GM19023 (cell line): ENCODE measurements at regions not wholly inside any gene's neighbourhood (a gene's known extent, or its start where the extent isn't known, plus 50 kb on each side); places are given as distances from the start of the nearest gene placed in this dataset.
"Not testable (repeated sequence)": the region's sequence is repeated elsewhere in the genome, so short reads cannot be mapped to it uniquely, and the experiment has no call there.

Experiments
- ATAC-seq: cut with Tn5 transposase; IDR thresholded peaks from one replicate; pipeline ENCODE4 v1.9.1; 2021; ENCODE audit warnings: mild to moderate bottlenecking, moderate library complexity; ENCODE audit not compliant: unreplicated experiment

DNA sequence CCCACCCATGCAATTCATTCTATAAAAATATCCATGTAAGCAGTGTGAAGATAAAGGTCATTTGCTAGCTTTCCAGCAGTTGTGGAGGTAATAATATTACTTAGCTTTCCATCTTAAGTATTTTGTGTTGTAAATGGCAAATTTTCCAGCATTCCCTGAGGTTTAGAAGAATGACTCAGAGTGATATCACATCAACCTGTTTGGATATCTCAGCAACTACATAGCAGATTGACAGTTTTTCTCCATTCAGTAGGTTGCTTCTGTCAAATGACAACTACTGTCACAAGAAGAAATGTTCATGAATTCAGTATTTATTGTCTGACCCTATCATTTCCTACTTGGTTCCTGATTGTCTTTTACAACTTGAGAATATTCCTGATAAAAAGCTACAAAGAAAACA is 434.9 kb upstream of the GALNTL6 start:
- ATAC-seq: no peak

DNA sequence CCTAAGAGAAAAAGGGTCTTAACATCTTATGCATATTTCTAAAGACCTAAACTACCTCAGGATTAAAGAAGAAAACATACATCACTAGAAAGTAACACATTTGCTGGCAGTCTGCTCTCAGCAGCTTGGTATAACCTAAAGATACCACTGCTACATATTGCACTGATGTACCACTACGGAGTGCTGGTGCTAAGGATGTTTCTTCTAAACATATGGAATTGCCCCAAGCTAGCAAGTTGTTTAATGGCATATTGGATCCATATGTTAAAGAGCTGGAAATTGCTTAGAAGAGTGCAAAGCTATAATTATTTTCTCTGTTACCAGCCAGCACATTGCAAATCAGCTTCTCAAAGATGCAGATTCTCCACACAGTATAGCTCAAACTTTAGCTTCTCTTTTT is 436.5 kb upstream of the GALNTL6 start:
- no peak for ATAC-seq

DNA sequence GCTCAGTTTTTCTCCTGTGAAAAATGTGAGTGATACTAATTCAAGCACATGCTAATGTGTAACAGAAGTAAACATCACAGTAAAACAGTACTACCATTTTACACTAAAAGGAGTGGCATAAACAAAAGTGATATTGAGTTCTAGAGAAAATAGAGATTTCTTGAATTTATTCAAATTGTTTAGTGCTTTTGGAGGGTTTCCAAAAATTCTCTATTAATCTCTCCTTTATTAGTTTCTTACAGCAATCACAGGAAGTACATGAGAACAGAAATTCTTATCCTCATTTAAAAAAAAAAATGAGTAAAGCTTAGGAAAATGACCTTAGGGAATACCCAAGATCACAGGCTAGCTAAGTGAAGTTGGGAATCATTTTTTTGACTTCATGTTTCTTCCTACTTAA is 459.7 kb upstream of the GALNTL6 start:
- no peak for ATAC-seq

GRCh38 chr4:171348090-171348489 is 465.1 kb upstream of the GALNTL6 start:
- ATAC-seq: no peak

- no peak for ATAC-seq
Measured at GRCh38 chr4:171342646-171343045, 470.6 kb upstream of the GALNTL6 start.

DNA sequence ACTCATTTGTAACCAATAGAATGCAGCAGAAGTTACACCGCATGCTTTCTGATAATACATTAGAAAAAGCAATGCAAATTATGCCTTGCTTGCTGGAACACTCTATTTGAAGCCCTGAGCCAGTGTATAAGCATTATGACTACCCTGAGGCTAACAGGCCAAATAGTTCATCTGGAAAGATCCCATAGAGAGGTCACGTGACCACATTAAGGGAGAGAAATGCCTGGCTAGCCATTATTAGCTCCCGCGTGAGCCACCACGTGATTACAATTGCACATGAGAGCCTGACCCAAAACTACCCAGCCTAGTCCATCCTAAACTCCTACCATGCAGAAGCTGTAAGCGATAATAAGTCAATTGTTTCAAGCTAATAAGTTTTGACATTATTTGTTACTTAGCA is 472.9 kb upstream of the GALNTL6 start:
- no peak for ATAC-seq

DNA sequence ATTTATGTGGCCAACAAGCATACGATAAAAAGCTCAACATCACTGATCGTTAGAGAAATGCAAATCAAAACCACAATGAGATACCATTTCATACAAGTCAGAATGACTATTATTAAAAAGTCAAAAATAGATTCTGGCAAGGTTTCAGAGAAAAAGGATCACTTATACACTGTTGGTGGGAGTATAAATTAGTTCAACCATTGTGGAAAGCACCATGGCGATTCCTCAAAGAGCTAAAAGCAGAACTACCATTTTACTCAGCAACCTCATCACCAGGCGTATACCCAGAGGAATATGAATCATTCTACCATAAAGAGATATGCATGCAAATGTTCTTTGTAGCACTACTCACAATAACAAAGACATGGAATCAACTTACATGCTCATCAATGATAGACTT is 478.7 kb upstream of the GALNTL6 start:
- no peak for ATAC-seq

DNA sequence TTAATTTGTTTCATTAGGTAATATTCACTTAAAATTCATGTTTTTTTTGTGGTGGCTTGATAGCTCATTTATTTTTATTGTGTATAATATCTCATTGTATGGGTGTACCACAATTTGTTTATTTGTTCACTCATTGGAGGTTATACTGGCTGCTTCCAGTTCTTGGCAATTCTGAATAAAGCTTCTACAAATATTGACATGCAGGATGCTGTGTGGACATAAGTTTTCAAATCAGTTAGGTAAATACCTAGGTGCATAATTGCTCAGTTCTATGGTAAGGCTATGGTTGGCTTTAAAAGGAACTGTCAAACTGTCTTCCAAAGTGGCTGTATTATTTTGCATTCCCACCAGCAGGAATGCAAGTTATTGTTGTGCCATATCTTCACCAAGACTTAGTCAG is 504.5 kb upstream of the GALNTL6 start:
- ATAC-seq: no peak

GRCh38 chr4:171298048-171298718 is 515.0 kb upstream of the GALNTL6 start:
- not testable (repeated sequence) for ATAC-seq

GRCh38 chr4:171288816-171289432 is 524.3 kb upstream of the GALNTL6 start:
- no peak for ATAC-seq

DNA sequence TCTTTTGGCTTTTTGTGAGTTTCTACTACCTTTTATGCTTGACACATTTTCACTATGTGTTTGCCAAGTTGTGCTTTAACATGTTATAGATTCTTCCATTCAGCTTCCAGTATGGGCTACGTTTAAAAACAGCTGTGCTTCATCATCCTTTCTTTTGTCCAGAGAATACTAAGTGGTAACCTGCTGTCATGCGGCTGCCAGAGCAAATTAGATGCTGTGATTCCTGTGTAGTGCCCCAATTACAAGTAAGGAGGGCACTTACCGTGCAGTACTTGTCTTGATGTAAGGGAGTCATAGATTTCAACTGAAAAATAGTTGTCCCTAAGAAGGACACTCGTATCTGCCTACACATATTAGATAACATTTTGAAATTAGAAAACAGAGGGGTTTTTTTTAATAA is 531.8 kb upstream of the GALNTL6 start:
- no peak for ATAC-seq

DNA sequence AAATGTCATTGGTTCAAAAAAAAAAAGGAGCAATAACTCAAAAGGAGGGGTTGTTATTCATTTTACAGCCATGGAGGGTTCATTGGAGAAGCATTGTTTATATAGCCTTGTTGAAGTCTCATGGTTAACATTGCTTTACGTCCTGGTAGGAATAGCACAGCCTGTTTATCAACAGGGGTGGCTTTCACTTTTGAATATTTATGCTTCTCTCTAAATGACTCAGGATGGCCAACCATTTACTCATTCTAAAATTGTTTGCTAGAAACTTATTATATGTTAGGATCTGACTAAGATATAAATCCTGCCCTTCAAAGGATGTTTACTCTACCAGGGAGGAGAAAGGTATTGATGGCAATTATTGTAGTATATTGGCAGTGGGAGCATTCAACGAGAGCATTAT is 534.1 kb upstream of the GALNTL6 start:
- ATAC-seq: no peak

GRCh38 chr4:171266671-171267070 is 546.5 kb upstream of the GALNTL6 start:
- no peak for ATAC-seq

GRCh38 chr4:171265190-171265818 is 547.9 kb upstream of the GALNTL6 start:
- ATAC-seq: no peak

GRCh38 chr4:171256223-171256622 is 557.0 kb upstream of the GALNTL6 start:
- ATAC-seq: no peak

DNA sequence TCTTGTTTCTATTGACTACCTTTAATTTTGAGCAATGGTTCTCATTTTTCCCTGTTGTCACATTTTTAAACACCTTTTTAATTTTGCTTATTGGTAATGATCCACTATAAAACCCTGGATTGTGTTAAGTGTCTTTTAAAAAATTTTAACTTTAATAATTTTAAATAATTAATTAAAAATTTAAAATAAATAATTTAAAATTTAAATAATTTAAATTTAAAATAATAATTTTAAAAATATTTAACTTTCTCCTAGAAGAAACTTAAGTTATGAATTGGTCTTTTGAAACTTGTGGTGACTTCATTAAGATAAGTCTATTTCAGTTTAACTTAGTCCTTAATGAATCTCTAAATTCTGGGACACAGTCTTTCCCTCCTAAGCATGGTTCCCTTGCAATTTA is 566.3 kb upstream of the GALNTL6 start:
- ATAC-seq: no peak

- ATAC-seq: no peak
Measured at GRCh38 chr4:171242831-171243230, 570.4 kb upstream of the GALNTL6 start.

DNA sequence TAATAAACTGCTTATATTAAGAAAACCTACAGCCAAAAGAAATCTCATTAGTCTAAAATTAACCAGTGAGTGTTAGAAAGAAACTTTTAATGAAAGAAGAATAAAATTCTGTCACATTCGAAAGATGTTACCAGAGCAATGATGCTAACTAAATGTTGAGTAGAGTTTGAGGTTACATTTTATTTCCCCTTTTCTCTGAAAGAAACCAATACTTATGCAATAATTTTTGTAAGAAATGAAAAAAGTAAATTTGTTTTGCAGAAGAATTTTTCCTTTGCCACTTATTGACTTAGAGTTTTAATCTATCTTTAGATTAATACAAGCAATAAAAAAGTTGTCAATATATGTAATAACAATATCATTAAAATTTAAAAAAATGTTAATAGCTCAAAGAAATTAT is 574.0 kb upstream of the GALNTL6 start:
- ATAC-seq: no peak

DNA sequence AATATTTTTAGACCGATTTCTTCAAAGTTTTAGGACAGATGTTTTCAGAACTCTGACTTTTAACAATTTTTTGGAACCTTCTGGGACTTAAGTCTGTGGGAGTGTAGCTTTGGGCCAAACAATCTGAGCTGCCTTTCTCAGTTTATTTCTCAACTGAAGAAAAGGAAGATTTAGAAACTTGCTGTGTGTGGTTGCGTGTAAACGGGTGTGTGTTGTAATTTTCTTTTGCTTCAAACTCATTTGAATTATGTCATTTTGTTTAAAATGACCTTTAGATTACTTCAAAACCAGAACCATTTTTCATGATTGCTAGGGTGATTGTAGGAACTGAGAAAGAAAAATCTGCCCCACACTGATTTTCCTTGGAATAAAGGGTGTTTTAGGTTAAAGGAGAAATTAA is 577.7 kb upstream of the GALNTL6 start:
- ATAC-seq: no peak

DNA sequence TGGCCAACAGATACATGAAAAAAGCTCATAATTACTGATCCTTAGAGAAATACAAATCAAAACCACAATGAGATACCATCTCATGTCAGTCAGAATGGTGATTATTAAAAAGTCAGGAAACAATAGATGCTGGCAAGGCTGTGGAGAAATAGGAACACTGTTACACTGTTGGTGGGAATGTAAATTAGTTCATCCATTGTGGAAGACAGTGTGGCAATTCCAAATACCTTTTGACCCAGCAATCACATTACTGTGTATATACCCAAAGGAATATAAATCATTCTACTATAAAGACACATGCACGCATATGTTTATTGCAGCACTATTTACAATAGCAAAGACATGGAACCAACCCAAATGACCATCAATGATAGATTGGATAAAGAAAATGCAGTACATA is 583.9 kb upstream of the GALNTL6 start:
- ATAC-seq: not testable (repeated sequence)

- no peak for ATAC-seq
Measured at GRCh38 chr4:171221181-171221580, 592.0 kb upstream of the GALNTL6 start.

DNA sequence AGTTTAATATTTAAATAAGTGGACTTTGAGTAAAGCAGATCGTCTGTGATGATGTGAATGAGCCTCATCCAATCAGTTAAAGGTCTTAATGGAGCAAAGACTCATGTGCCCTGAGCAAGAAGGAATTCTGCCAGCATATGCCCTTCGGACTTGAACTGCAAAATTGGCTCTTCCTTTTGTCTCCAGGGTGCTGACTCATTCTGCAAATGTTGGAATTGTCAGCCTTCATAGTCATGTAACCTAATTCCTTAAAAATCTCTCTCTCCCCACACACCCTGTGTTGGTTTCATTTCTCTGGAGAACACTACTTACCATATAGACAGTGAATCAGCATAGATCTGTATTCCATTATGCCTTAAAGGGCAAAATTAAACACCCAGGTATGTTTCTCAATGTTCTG is 609.8 kb upstream of the GALNTL6 start:
- no peak for ATAC-seq
